ENCODE measurements at regions not wholly inside any gene's neighbourhood (a gene's known extent, or its start where the extent isn't known, plus 50 kb on each side); places are given as distances from the start of the nearest gene placed in this dataset.

DNA sequence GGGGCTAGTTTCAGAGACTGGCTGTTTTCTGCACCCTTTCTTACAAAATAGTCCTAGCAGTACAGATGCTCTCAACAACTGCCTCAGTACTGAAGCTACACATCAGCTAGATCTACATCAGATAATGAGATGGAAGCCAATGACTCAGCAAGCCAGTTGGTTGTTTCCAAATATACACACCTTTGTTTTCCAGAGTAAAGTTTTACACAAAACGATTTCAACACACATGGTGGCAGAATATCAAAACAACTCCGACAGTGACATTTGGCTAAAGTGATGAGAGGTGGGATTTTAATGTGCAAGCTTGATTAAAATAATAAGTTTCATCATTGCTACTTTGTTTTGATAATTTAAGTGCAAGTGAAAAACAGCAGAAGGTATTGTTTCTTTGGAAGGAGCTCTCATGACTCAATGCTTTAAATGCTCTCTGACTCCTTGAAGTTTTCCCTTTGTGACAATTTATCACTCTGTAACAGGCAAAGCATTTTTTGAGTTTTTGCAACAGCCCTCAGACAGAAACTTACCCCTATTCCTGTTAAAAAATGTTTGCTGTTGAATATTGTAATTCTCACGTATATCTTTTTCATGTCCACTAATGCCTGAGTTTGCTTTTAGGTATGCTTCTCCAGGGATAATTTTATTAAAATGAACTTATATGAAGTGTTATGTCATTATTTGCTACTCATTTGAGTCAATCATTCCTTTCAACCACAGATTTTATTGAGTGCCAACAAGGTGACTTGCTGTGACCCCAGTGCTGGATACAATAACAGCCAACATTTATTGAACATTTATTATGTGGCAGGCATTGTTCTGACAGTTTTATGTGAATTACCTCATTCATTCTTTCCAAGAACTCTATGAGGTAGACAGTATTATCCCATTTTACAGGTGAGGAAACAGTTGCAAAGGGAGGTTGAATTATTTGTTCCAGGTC, 882.0 kb downstream of the TFAP2A start:
- no peak for DNase-seq (ENCODE audit: low spot score)

DNA sequence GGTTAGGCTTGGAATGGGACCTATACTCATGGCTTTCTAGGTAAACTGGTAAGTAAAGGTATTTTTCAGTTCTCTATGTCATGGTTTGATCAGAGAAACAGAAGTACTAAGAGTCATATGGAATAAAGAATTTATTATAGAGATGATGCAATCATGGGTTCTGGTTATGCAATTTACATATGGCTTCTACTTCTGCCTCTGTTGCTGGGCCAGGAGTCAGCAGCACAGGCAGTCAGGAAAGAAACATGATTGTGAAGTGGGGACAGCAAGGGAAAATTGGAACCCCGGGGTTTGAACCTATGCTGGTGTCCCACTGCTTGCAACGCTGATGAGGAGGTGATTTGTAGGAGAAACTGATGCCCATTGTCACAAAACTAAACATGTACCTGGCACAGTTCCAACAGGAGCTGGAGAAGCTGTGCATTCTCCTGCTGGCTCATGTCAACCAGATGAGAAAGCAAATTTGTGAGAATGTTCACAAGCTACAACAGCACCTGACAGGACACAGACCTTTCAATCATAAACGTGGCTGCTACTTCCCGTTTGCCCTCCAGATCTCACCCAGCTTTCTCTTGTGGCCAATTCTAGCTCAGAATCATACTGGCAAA, 887.1 kb downstream of the TFAP2A start:
- no peak for DNase-seq (ENCODE audit: low spot score)

DNA sequence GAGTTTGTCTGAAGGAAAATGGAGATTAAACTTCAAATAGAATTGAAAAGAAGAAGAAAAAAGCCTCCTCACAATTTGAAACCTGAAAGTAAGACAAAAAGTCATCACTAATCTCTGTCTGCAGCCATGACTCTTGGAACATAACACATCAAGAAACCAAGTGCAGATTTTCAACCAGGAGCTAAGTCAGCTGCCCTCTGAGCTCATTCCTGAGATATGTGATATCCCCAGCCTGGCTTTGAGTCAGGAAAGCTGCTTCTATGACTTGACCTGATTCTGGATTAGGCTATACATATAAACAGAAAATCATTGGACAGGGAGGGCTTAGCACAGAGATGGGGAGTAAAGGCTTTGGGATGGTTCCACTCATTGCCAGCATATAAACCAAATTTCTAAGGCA, 891.4 kb downstream of the TFAP2A start:
- no peak for DNase-seq (ENCODE audit: low spot score)

DNA sequence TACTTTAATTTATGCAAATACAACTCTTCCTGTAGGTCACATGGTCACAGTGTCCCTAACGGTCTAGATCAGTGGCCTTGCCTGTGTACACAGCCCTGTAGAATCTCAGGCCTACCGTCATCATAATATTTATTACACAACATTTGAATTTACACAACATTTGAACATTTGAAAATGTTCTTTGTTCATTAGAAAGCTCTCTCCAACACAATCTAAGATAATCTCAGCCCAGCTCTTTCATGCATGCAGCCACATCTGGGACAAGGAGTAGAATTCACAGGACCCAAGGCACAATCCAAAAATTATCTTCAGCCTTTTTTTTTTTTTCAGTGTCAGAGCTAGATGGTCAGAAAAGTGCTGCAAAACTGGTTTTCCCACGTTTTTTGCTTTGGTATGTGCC, 892.8 kb downstream of the TFAP2A start:
- no peak for DNase-seq (ENCODE audit: low spot score)

DNA sequence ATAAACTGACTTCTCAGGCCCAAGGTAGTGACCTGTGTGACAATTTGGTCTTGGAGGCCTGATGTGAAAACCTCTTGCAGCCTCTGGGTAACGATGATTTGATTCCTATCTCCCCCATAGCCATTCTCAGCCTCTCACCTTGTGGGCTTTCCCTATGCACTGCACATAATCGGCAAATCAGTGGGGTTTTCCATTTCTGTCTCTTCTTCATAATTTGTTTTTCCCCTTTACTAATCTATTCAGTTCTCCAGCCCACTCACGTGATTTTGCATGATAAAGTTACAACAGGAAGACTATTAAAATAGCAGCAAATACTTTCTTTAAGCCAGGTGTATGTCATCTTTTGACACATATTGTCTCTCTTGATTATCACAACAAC, 893.7 kb downstream of the TFAP2A start:
- no peak for DNase-seq (ENCODE audit: low spot score)

DNA sequence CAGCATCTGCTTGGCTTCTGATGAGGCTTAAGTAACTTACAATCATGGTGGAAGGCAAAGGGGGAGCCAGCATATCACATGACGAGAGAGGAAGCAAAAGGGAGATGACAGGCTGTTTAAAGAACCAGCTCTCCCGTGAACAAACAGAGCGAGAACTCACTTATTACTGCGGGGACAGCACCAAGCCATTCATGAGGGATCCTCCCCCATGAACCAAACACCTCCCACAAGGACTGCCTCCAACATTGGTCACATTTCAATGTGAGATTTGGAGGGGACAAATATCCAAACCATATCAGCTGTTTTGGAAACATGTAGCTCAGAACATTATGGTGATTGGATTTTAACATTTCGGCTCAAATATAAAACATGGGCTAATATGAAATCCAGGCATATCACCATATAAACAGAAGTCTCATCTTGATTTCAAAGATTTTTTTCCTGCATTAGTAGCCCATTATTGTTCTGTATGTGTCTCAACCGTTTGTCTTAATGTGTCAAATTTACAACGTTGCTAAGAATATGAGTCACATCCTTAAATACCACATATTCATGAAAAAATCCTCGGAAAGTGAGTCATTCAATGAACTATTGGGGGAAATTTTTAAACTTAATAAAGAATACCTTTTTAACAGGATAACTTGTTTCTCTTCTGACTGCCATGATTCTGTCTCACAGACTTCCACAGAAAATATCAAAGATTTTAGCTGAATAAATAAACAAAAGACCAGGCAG, 894.3 kb downstream of the TFAP2A start:
- no peak for DNase-seq (ENCODE audit: low spot score)

DNA sequence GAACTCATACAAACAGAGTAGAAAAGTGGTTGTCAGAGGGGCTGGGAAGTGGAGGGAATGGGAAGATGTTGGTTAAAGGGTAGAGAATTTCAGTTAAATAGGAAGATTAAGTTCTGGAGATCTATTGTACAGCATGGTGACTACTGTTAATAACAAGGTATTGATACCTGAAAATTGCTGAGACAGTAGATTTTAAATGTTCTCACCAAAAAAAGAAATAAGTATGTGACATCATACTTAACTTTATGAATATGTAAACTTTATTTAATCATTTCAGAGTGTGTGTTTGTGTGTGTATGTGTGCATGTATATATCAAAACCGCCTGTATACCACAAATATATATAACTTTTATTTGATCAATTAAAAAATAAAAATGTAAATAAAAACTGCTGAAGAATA, 896.4 kb downstream of the TFAP2A start:
- no peak for DNase-seq (ENCODE audit: low spot score)

DNA sequence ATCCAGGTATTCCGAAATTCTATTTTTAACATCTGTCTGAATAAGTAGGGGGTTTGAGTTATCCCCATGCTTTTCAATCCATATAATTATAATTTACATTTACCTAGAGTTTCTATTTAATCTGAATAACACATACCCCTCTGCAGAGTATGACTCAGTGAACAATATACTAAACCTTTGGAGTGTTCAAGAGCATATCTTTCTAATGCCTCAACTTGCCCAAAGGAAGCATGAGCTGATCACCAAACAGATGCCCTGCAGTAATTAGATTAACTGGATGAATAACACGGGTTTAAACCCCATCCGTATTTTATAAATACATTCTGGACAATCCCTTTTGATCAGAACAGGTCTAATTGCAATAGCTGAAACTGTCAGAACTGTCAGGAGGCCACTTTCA, 897.1 kb downstream of the TFAP2A start:
- no peak for DNase-seq (ENCODE audit: low spot score)

DNA sequence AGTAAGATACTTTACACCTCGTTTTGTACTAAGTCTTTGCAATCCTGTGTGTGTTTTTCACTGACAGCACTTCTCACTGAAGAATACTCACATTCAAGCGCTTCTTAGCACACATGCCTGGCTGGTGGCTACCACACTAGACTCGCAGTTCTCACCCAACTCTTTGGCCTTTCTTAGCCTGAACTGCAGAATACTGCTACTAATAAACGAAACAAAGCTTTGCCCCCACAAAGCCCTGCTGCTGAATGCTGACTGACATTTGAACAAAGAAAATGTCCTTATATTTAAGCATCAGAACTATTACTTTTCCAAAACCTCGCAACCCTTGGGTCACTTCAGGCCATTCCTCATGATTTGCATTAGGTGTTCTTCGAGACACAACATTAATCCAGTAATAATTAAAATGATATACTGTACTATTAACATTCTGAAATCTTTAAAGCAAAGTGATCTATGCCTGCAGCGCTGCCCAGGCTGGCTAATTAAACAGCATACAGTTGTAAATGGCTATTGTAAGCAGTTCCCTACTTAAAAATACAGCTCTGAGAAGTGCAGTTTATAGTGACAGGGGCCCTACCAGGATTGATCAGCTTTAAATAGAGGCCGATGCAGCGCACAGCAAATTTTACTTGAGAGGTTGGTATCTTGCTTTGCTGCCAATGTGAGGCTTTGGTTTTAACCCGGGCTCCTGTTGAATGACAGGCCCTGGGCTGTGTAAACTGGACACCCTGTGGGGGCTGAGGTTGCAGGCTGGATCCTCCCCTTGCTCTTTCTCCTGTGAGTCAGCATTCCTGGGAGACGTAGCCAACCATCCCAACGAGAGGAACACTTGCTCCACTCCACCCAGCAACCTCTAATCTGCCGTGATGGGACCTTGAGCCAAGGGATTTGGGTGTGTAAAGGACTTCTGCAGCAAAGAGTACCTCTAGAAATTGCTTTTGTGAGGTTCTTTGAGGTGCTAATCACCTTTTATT, 899.0 kb downstream of the TFAP2A start:
- no peak for DNase-seq (ENCODE audit: low spot score)

DNA sequence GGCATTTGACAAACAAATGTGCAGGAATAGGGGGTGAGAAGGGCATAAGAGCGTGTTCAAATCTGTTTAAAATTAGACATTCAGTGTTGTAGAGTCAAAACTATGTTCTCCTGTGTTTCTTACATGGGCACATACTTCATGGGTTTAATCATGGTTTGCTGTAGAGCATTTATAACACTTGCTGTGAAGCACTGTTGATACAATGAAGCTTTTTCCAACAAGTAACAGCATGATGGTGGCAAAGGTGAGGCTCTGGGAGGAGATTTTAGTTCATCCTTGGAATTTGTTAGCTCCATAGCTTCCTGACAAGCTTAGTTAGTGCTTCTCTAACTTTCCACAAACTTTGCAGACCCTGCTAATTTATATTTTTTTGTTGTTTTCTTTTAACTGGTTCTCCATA, 900.7 kb downstream of the TFAP2A start:
- DNase-seq (ENCODE audit: low spot score), result no peak

DNA sequence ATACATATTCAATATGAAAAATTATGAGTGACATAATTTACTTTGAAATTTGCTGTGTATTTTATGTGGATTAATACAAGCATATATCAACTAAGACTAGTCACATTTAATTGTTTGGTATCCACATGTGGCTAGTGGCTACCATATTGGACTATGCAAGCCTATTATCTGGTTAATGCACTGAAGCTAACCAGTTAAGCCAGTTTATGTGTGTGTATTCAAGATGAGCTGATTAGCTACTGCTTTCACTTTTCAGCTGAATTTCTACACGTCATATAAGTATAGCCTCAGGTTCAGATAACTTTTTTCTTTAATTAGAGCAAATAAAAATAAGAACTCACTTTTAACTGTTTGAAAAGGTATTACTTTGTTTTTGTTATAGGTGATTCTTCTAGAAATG, 903.7 kb downstream of the TFAP2A start:
- DNase-seq (ENCODE audit: low spot score), result no peak

DNA sequence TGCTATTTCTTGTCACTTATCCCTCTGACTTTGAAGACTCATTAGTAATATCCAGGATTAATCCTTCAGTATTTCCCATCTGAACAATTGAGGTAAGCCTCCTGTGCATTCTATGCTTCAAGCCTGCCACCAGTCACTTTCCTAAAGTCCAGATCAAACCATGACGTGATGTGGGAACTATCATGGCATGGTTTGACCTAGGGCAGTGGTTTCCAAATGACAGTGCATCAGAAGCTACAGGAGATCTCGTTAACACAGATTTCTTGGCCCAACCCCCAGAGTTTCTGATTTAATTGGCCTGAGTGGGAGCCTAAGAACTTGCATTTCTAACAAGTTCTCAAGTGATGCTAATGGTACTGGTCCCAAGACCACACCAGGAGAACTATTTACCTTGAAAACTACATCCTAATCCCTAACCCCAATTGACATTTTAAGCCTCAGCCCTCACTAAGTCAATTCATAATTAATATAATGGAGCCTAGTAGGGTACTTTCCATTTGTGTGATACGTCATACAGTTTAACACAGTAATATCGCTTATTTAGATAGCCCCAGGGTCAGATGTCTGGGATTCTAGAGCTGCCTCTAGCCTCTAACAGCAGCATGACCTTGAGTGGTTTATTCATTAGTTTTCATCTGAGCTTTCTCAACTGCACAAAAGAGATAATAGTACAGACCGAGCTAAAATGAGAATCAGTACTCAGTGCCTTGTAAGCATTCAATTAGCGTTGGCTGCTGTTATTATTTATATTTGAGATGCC, 907.6 kb downstream of the TFAP2A start:
- DNase-seq (ENCODE audit: low spot score), result no peak

DNA sequence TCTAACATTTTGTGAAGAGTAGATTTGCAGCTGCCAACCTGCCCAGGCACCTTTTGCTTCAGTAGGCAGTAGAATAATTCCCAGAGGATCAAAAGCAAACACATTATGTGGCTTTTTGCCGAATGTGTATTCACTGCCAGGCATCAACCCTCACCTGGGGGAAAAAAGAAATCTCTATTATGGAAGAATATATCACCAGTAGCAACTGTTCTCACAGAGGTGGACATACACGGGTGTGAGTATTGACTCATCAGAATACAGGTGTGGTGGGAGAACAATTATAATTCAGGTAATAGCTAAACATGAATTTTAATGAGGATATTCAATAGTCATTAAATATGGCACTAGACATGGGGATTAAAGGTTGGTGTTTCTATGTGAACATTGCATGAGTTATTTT, 910.7 kb downstream of the TFAP2A start:
- no peak for DNase-seq (ENCODE audit: low spot score)

DNA sequence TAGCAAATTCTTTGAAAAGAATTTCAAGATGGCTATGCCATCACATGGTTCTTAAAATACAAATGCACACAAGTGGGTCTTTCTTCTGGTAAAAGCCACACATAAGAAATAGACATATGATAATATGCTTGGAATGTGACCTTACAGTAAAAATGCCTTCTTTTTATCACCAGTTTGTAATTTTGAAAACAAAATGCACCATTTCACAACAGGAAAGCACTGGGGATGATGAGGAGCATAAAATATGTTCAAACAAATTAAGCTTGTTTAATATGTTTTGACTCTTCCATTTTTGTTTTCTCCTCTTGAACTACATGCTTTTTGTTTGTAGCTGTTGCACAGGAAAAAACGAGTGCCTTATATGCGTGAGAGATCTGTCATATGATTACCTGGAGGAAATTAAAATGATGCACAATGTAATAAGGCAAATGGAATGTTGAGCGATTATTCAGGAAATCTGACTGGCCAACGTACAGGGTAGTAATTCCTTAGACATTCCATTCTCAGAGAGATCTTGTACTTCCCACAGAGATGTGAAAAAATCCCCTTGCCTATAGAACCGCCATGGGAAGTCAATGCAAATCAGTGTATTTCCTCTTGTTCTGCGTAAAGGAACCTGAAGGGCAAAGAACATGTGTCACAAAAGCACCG, 911.6 kb downstream of the TFAP2A start:
- no peak for DNase-seq (ENCODE audit: low spot score)

DNA sequence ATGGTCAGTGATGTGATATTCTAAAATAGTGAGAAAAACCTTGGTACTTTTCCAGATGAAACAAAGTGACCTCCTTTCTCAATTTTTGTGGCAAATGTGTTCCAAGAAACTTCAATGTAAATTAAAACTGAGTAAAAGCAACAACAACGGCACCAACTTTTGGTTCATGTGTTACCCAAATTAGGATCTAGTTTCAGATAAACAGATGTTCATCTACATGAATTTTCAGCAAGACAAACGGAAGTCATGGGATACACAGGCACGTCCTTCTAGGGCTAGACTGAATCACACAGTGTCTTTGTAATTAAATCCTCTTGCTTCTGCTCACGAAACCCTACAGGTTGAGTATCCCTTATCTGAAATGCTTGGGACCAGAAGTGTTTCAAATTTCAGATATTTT, 915.2 kb downstream of the TFAP2A start:
- no peak for DNase-seq (ENCODE audit: low spot score)

DNA sequence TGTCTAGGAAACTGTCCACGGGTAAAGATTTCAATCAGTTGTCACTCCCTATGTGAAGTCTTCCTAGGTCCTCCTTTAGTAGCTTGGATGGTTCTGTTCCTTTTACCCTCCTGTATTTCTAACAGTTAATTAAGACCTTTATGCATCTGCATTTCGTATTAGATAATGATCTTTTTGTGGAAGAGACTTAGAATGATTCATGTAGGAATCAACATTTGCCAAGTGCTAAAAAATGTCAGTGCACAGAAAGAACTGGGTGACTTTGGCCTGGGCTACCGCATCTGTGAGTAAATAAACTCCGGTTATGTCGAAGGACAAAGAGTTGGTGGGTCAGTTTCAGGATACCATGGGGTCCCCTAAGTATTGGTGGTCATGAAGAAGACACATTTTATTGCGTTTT, 918.0 kb downstream of the TFAP2A start:
- DNase-seq (ENCODE audit: low spot score), result no peak

DNA sequence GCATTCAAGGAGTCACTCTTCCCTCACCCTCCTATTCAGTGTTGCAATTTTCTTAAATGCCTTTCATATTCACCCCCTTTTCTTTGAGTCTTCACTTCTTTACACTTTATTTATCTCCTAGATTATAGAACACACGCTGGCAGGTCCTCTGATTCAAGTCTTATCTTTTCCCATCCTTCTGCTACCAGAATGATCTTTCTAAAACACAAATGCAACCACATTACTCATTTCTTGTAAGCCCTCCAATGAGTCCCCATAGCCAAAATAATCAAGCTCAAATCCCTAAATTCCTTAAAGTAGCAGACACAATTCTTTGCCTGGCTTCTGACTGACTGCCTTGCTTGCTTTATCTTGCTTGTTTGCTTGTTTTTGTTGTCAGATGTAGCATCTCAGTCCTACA, 920.0 kb downstream of the TFAP2A start:
- no peak for DNase-seq (ENCODE audit: low spot score)

DNA sequence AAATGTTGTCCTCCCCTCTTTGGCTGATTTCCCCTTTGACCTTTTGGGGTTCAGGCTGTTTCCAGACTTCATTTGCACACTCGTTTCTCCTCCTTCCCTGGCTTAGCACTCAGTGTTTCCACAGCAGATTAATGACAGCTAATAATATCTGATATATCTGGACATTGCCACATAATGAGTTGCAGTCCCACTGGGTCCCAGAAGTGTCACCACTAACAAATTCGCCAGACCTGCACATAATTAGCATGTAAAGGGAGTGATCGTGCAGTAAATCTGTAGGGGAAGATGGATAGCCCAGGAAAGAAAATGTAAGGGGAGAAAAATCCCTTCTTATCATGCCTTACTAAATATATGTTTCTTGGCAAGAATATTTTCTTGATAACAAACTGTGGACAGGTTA, 922.1 kb downstream of the TFAP2A start:
- no peak for DNase-seq (ENCODE audit: low spot score)

DNA sequence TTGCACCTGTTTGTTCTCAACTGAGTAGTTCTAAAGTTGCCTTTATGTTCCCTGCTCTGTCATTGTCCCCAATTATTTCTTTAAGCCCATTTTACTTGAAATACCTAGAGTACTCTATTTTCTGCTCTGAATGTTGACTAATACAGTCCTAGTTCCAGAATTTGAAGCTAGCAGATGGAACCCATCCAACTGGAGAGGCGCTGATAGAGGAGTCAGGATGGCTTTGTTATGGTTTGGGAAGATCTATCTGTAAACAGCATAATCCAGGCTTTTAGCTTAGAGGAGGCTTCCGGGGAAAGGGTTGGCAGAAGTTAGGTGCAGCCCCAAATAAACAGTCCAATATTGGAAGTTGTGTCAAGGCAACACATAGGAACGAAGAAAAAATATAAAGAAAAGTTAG, 927.7 kb downstream of the TFAP2A start:
- no peak for DNase-seq (ENCODE audit: low spot score)

DNA sequence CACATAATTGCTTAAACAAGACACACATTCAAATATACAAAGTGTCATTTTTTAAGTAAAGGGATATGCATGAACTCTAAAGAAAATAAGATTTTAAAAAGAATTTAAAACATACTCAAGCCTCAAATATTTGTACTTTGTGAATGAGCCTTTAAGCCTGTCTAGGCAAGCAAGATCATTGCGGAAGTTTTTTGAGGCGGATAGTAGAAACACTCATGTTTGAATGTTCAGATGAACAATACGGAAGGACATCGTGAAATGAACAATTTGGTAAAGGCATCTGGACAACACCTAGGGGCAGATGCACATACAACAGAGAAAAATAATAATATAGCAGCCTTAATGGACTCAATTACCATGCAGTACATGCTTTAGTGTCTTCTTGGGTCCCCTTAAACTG, 928.9 kb downstream of the TFAP2A start:
- no peak for DNase-seq (ENCODE audit: low spot score)
